Ishikawa (cell line): ENCODE measurements at regions not wholly inside any gene's neighbourhood (a gene's known extent, or its start where the extent isn't known, plus 50 kb on each side); places are given as distances from the start of the nearest gene placed in this dataset.

ENCODE experiments used
- EGR1 ChIP-seq: IDR thresholded peaks from 2 replicates; pipeline ENCODE4 v1.6.1; 2012
- EP300 ChIP-seq: IDR thresholded peaks from 2 replicates; pipeline ENCODE4 v1.6.1; 2012; ENCODE audit warnings: borderline replicate concordance
- NFIC ChIP-seq: IDR thresholded peaks from 2 replicates; pipeline ENCODE4 v1.6.1; 2012
- REST ChIP-seq: IDR thresholded peaks from 2 replicates; pipeline ENCODE4 v1.6.1; 2012; ENCODE audit warnings: low read depth, mild to moderate bottlenecking
- TAF1 ChIP-seq: IDR thresholded peaks from 2 replicates; pipeline ENCODE4 v1.6.1; 2012; ENCODE audit warnings: low read depth, mild to moderate bottlenecking
- YY1 ChIP-seq: IDR thresholded peaks from 2 replicates; pipeline ENCODE4 v1.6.1; 2012; ENCODE audit warnings: low read depth
- ZBTB7A ChIP-seq: IDR thresholded peaks from 2 replicates; pipeline ENCODE4 v1.6.1; 2012; ENCODE audit warnings: low read depth
- TF ChIP-seq, protein P1 (sequence below): IDR thresholded peaks from 2 replicates; pipeline ENCODE4 v1.6.1; 2012

- TF ChIP-seq REST, result no peak
- TF ChIP-seq ZBTB7A, result no peak
- TF ChIP-seq EP300, result no peak
- TF ChIP-seq, protein P1, sequence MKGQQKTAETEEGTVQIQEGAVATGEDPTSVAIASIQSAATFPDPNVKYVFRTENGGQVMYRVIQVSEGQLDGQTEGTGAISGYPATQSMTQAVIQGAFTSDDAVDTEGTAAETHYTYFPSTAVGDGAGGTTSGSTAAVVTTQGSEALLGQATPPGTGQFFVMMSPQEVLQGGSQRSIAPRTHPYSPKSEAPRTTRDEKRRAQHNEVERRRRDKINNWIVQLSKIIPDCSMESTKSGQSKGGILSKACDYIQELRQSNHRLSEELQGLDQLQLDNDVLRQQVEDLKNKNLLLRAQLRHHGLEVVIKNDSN, result no peak
- TF ChIP-seq TAF1, result no peak
- no peak for TF ChIP-seq NFIC
- TF ChIP-seq YY1, result no peak
- TF ChIP-seq EGR1, result no peak
These were observed 57.8 kb upstream of the ALDH3B2 start for GRCh38 chr11:67732045-67732787.
